RWPE2 (cell line): ENCODE measurements at regions not wholly inside any gene's neighbourhood (a gene's known extent, or its start where the extent isn't known, plus 50 kb on each side); places are given as distances from the start of the nearest gene placed in this dataset.

Source experiments
- ATAC-seq: fragments of 200-7000 bp; cut with Tn5 transposase; 3 replicates; pipeline ENCODE4 v1.9.1; 2021; ENCODE audit warnings: low read depth
- DNase-seq: peaks from one replicate; pipeline ENCODE4 v3.0.0-alpha.2; 2020; ENCODE audit warnings: low spot score
- H3K27ac ChIP-seq: fragments of 450-650 bp; 2 replicates; pipeline ENCODE4 v1.5.1; 2017; ENCODE audit warnings: mild to moderate bottlenecking; ENCODE audit not compliant: poor library complexity, severe bottlenecking
- H3K27me3 ChIP-seq: fragments of 250-450 bp; sonication (Bioruptor Pico); 2 replicates; pipeline ENCODE4 v1.5.1; 2021; ENCODE audit warnings: mild to moderate bottlenecking, moderate library complexity; ENCODE audit not compliant: insufficient read depth, poor library complexity, severe bottlenecking
- H3K36me3 ChIP-seq: fragments of 250-450 bp; sonication (Bioruptor Pico); 2 replicates; pipeline ENCODE4 v1.5.1; 2020; ENCODE audit warnings: low read depth, mild to moderate bottlenecking, moderate library complexity
- H3K4me1 ChIP-seq: fragments of 250-450 bp; sonication (Bioruptor Pico); 2 replicates; pipeline ENCODE4 v1.5.1; 2021; ENCODE audit warnings: mild to moderate bottlenecking, moderate library complexity; ENCODE audit not compliant: insufficient read depth, poor library complexity, severe bottlenecking
- H3K4me3 ChIP-seq: fragments of 250-450 bp; sonication (Bioruptor Pico); 2 replicates; pipeline ENCODE4 v1.5.1; 2021; ENCODE audit warnings: mild to moderate bottlenecking, moderate library complexity; ENCODE audit not compliant: severe bottlenecking
- H3K9me3 ChIP-seq: fragments of 250-450 bp; sonication (Bioruptor Pico); 2 replicates; pipeline ENCODE4 v1.5.1; 2021; ENCODE audit warnings: mild to moderate bottlenecking, moderate library complexity; ENCODE audit not compliant: severe bottlenecking
- TF ChIP-seq, protein P1 (sequence below): fragments of 450-650 bp; IDR thresholded peaks from one replicate; pipeline ENCODE4 v1.5.1; 2017; ENCODE audit warnings: mild to moderate bottlenecking, moderate library complexity; ENCODE audit not compliant: poor library complexity, severe bottlenecking

GRCh38 chr5:8767111-8767510, 778.8 kb downstream of the SEMA5A start:
- H3K36me3 ChIP-seq = no peaks in the 10 kb centered on the region
- H3K9me3 ChIP-seq = no peaks in the 10 kb centered on the region
- no peaks in the 10 kb centered on the region for H3K4me1 ChIP-seq
- ATAC-seq = no peak
- no peak overlapping the region for H3K27ac ChIP-seq
- no peak for DNase-seq
- H3K4me3 ChIP-seq = no peak overlapping the region
- TF ChIP-seq, protein P1, sequence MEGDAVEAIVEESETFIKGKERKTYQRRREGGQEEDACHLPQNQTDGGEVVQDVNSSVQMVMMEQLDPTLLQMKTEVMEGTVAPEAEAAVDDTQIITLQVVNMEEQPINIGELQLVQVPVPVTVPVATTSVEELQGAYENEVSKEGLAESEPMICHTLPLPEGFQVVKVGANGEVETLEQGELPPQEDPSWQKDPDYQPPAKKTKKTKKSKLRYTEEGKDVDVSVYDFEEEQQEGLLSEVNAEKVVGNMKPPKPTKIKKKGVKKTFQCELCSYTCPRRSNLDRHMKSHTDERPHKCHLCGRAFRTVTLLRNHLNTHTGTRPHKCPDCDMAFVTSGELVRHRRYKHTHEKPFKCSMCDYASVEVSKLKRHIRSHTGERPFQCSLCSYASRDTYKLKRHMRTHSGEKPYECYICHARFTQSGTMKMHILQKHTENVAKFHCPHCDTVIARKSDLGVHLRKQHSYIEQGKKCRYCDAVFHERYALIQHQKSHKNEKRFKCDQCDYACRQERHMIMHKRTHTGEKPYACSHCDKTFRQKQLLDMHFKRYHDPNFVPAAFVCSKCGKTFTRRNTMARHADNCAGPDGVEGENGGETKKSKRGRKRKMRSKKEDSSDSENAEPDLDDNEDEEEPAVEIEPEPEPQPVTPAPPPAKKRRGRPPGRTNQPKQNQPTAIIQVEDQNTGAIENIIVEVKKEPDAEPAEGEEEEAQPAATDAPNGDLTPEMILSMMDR = no peak
- H3K27me3 ChIP-seq = no peaks in the 10 kb centered on the region

DNA sequence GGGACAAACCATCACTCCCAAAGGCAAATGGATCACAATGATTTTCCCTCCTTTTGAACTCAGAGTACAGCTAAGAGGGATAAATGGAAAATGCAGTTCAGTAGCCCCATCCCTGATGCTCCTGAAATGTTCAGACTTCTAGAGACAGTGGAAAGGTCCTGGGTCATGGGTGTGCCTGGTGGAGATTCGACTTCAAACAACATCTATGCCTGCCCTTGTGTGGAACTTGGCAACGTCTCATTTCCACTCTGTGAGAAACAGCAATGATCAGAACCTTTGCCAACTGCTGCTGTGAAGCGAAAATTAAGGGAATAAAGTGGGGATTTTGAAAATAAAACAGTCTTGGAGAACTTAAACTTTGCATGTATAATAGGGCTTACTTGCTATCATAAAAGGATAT, 778.1 kb downstream of the SEMA5A start:
- H3K27me3 ChIP-seq = no peaks in the 10 kb centered on the region
- no peak overlapping the region for H3K4me3 ChIP-seq
- H3K36me3 ChIP-seq = no peaks in the 10 kb centered on the region
- TF ChIP-seq, protein P1 = no peak
- no peak for ATAC-seq
- DNase-seq = no peak
- H3K9me3 ChIP-seq = no peaks in the 10 kb centered on the region
- H3K4me1 ChIP-seq = no peaks in the 10 kb centered on the region
- H3K27ac ChIP-seq = no peak overlapping the region

DNA sequence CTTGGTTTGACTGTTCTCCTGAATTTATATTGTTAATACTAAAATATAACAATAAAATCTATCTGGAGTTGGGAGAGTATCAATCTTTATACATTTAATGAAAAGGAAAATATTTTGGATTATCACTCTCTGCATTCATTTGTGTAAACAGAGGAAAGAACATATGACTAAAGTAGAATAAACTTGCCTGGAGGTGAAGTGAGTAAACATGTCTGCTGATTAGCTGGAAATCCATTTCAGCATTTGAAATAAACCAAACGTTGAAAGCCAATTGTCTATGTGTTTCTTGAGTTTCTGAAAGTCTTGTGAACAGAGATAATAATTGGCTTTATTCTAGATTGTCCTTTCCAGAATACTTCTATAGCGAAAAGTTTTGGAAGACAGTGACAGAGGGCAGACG, 776.2 kb downstream of the SEMA5A start:
- no peak for DNase-seq
- no peaks in the 10 kb centered on the region for H3K27me3 ChIP-seq
- H3K36me3 ChIP-seq = no peaks in the 10 kb centered on the region
- H3K27ac ChIP-seq = no peak overlapping the region
- no peaks in the 10 kb centered on the region for H3K9me3 ChIP-seq
- TF ChIP-seq, protein P1 = no peak
- no peak overlapping the region for H3K4me3 ChIP-seq
- no peak for ATAC-seq
- no peaks in the 10 kb centered on the region for H3K4me1 ChIP-seq

GRCh38 chr5:8770431-8770830, 775.4 kb downstream of the SEMA5A start:
- ATAC-seq = no peak

GRCh38 chr5:8773046-8773615, 772.7 kb downstream of the SEMA5A start:
- TF ChIP-seq, protein P1 = no peak
- no peaks in the 10 kb centered on the region for H3K27me3 ChIP-seq
- H3K27ac ChIP-seq = no peak overlapping the region
- no peak overlapping the region for H3K4me3 ChIP-seq
- ATAC-seq = 0 out of 3 replicates have a peak, but pooled peaks have one; percentile 12
- no peaks in the 10 kb centered on the region for H3K36me3 ChIP-seq
- DNase-seq = no peak
- H3K9me3 ChIP-seq = no peaks in the 10 kb centered on the region
- H3K4me1 ChIP-seq = no peaks in the 10 kb centered on the region

More at GRCh38 chr5:8770431-8770830, 775.4 kb downstream of the SEMA5A start:
- Histone ChIP-seq H3K4me1 (no peaks in the 10 kb centered on the region), H3K36me3 (no peaks in the 10 kb centered on the region), H3K27ac (no peak overlapping the region), H3K9me3 (no peaks in the 10 kb centered on the region), H3K27me3 (no peaks in the 10 kb centered on the region), H3K4me3 (no peak overlapping the region)
- TF ChIP-seq, protein P1 = no peak
- no peak for DNase-seq
